HG03460 (cell line): ENCODE measurements at regions not wholly inside any gene's neighbourhood (a gene's known extent, or its start where the extent isn't known, plus 50 kb on each side); places are given as distances from the start of the nearest gene placed in this dataset.

Experiments used
- ATAC-seq: cut with Tn5 transposase; IDR thresholded peaks from one replicate; pipeline ENCODE4 v1.9.1; 2021; ENCODE audit not compliant: unreplicated experiment

DNA sequence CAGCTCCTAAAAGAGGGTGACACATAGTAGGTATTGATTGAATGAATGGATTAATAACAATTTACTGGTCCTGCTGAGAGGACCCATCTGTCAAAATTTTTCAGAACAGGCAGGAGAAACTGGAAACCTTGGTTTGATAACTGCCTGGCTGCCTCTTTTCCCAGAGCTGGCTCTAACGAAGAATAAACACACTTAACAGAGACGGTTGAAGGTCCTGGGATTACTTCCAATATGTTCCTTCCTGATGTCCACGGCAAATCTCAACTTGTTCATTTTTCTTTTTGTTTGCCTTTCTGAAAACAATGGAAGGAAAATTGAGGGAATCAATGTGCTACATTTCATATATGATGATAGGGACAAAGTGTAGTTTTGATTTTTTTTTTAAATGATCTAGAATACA lies 76.5 kb upstream of the SYT13 start:
- no peak for ATAC-seq

DNA sequence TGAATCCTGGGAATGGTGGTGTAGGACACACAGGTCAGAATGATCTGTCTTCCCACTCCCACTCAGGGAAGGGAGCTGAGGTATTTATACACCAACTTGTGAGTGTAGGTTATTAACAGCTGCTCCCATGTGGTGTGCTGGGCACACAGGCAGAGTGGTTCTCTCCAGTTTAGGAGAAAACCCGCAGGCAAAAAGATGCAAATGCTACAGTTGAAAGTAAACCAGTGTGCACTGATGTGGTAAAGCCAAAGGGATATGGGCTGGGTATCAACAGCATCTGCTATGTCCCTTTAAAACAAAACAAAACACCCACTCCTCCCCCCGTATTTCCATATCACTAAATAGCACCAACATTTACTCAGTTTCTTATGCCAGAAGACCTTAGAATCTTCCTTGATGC lies 75.4 kb upstream of the SYT13 start:
- ATAC-seq: no peak

DNA sequence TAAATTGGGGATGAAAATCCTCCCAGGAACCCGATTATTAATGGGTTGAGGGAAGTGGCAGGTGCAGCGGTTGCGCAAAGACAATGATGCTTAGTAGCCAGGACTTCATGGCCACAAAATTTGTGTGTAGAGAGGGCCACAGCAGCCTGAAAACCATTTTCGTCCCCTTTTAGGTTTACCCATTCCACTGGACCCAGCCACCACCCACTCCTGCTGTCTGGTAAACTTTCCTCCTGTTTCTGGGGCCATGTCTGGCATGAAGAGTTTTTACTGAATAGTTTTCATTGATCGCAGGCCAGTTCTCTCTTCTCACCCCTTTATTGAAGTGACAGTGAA lies 69.5 kb upstream of the SYT13 start:
- ATAC-seq: no peak

DNA sequence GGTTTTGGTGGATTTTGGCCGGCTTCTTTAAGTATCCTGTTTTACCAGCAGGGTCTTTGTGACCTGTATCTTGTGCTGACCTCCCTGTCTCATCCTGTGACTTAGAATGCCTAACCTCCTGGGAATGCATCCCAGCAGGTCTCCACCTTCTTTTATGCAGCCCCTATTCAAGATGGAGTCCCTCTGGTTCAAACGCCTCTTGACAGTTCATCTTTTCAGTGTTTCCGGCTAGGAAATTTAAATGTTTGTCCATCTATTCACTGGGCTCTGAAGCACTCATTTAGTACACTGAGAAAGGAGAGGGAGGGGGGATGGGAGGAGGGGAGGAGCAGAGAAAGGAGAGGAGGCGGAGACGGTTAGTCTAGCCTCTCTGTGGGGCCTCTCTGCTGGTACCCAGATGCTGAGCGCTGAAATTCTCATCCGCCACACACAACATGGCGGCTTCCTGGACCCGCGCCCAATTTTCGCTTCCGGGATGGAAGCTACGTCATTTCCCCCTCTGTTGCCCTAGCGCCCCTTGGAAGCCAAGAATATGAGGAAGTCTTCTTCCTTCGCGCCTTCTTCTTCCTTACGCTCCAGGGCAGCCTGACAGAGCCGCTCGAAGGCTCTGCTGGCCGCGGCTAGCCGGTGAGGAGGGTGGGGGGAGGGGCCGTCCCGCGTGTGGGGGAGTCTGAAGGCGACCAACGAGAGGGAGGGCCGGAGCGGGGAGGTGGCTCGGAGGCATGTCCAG lies 69.0 kb upstream of the SYT13 start:
- peak; percentile 98 for ATAC-seq

DNA sequence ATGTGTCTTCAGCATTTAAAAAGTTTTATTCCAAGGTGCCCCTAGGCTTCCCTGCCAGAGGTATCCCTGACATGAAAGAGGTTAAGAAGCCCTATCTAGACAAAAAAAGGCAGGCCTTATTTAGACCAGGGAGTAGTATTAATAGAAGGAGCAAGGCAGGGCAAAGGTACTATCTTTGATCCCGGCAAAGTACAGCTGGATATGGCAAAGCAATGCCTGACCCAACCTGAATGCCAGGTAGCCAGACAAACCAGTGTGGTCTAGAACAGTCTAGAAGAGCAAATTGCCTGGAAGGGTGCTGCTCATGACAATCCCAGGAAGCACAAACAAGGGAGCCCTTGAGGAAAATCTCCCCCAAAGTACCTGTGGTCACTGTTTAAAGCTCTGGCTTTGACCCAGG lies 62.6 kb upstream of the SYT13 start:
- ATAC-seq: no peak

DNA sequence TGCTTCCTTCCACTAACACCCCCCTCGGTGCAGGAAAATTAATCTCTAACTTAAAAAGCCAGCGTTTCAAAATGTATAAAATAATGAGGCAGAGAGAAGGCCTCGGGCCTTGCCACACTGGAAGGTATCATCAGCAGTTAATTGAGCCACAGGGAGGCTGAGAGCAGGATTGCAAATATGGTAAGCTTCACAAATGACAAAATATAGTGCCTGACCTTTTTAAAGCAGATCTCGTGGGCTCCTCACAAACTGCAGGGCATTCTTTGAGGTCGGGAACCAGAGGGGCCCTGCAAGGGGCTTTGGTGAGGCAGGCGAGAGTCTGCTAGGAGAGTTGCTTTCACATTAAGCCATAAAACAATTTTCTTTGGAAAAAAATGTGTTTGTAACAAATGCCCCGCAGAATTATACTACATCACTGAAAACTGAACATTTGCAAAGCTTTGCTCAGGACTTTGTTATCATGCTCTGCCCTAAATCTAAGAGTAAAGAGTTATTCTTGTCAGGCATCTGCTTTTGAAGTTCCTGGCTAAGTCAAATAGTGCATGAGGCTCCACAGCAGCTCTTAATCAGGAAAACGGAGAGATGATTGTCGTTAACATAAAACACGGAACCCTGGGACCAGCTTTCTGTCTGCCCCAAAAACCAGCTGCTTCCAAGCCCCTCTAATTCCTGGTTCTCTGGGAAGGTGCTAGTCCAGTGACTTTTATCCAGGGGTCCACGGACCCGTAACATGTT lies 61.4 kb upstream of the SYT13 start:
- ATAC-seq: no peak

DNA sequence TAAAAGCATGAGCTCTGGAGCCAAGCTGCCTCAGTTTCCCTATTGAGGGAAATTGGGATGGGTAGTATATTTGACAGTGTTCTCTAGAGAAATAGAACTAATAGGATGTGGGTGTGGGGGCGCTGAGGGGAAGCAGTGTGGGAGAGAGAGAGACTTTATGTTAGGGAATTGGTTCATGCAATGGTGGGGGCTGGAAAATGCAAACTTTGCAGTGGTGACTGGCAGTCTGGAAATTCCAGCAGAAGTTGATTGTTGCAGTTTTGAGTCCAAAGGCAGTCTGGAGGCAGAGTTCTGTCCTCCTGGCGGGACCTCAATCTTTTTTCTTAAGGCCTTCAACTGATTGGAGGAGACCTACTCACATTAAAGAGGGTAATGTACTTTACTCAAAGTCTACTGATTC lies 59.4 kb upstream of the SYT13 start:
- ATAC-seq: no peak

DNA sequence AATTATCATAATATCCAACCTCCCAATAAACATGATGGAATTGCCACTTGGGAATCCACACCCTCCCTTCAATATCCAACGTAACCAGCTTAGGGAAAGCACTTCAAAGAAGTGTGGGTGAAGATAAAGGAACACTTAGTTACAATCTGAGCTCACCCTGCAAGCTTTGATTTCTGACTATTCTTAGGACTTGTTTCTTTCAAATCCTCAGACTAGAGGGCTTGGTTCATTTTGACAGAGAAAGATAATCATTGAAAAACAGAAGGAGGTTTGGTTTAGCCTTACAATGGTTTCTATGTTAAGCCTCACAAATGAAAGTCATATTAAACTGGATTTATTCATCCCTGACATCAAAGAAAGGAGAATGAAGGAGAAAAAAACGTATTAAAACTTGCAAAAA lies 57.9 kb upstream of the SYT13 start:
- no peak for ATAC-seq

DNA sequence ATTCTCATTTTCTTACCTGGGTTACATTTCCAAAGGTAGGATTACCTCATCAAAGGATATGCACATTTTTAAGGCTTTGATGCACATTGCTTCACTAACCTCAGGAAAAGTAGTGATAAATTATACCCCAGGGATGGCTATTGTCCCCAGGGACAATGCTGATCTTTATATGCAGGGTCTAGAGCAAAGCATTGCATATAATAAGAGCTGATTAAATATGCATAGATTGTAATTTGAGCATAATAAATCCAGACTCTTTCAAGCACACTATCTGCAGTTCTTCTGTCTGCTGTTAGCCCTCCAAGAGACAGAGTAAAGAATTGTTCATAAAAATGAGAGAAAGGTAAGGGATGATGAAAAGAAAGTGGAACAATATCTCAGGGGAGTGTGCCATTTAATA lies 57.3 kb upstream of the SYT13 start:
- ATAC-seq: no peak

DNA sequence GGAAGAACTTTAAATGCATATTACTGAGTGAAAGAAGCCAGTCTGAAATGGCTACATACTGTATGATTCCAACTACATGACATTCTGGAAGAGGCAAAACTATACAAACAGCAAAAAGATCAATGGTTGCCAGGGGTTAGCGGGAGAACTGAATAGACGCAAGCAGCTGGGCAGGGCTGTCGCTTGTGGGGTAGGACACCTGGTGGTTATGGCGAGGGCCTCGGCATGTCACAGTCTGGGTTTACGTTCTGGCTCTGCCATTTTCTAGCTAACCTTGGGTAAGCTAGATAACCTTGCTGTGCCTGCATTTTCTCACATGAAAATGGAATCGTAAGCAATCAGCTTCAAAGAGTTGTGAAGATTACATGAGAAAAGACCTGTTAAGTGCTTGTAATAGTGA lies 55.2 kb upstream of the SYT13 start:
- ATAC-seq: no peak

DNA sequence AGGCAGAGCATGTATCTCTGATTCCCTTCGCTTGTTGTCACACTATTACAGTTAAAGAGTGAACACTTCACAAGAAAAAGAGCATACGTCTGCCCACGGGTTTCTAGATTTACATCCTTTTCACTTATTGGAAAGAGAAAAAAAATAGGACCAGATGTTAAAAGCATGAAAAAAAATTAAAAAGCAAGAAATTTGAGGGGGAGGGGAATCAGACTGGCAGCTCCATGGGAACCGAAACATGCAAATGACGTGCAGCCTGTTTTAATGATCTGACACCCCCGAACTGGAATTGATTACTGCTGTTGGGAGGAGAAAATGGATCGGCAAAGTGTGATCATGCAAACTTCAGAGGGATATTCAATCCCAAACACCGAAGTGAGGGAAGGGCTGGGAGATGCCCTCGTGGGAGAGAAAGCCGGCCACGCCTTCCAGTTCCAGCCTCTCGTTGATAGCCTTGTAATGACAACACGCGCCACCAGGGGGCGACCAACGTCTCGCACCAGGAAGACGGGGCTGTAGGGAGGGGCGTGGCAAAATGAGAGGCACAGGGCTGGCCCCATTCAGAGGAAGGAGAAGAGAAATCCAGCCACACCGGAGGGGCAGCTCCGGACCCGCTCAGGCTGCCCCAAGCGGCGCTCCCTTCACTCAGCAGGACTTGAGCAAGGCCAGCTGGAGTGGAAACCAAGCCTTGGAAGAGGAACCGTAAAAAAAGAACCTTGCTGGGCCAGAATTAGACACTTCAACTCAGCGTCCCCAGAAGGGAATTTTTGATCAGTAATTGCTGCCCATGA lies 53.8 kb upstream of the SYT13 start:
- peak; percentile 96 for ATAC-seq

DNA sequence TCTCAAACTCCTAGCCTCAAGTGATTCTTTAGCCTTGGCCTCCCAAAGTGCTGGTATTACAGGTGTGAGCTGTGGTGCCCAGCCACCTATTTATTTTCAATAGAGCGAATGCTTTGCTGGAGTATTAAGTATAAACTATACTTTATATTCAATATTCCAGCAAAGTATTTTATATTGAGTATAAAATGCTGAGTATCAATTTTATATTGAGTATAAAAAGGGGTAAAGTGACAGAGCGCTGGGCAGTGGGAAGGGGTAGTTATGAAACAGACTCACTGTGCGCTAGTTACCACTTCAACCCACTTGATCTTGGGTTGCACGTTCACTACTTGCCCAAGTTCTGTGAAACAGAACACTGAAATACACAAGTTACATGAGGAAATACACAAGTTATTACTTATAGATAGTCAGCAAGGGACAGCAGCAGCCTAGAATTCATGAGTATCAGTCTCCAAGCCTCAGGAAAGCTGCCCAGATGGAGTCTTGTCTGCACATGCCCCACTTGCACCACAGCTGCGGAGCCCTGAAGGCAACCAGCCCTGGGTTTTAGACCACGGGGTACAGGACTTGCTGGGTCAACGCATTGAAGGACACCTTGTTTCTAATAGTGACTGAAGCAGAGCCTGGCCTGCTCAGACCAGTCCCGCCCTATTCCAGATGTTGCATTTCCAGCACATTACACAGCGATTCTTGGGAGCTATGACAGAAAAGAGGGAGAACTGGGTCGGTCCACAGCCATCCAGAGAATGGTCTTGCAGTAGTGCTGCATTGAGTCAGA lies 51.6 kb upstream of the SYT13 start:
- no peak for ATAC-seq

DNA sequence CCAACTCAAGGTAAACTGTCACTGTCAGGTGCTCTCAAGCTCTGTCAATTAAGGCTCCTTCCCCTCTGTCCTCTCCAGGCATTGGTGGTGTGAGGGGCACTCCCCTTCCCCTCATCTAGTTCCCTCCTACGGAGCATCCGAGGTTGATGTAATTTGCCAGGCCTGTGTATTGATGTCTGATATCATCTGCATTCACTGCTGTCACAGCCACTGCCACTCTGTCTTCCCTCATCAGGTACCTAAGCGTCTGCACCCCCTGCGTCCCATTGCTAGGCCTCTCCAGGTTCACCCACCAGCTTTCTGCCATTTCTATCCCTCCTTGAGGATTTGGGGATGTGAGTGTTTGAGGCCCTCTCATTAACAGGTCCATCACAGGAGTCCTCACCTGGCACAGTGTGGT lies 50.0 kb upstream of the SYT13 start:
- ATAC-seq: no peak
